ENCODE measurements at regions not wholly inside any gene's neighbourhood (a gene's known extent, or its start where the extent isn't known, plus 50 kb on each side); places are given as distances from the start of the nearest gene placed in this dataset.

GRCh38 chr10:44725404-44725803 is 185.7 kb upstream of the TMEM72 start:
- no peak for TF ChIP-seq YY1 (IDR thresholded peaks at IDR 0.05; ENCODE audit: insufficient read depth, insufficient read length)
- no peak for TF ChIP-seq ZNF274 (IDR thresholded peaks at IDR 0.05; ENCODE audit: low read depth, low read length)
- no peak for TF ChIP-seq SUZ12 (IDR thresholded peaks at IDR 0.05; ENCODE audit: extremely low read depth, insufficient read depth, insufficient read length)
